Upper lobe of left lung (tissue), 4 donors: ENCODE measurements at regions not wholly inside any gene's neighbourhood (a gene's known extent, or its start where the extent isn't known, plus 50 kb on each side); places are given as distances from the start of the nearest gene placed in this dataset.

Source experiments
- CTCF ChIP-seq, 6 experiments: fragments of 450-650 bp in 4 of 6; fragments of 200-600 bp in 2 of 6; sonication (generic) in 2 of 6; IDR thresholded peaks; one replicate each; pipeline ENCODE4 v1.5.1; 2016 to 2019; ENCODE audit warnings: antibody characterized with exemption in 6 of 6
- EP300 ChIP-seq, 4 donors: sonication (generic); formaldehyde crosslinking; IDR thresholded peaks; one replicate each; pipeline ENCODE4 v1.5.1; 2017; ENCODE audit warnings: antibody characterized with exemption in 4 of 4, control low read depth in 2 of 4
- POLR2A ChIP-seq, 4 donors: fragments of 450-650 bp; IDR thresholded peaks; one replicate each; pipeline ENCODE4 v1.5.1; 2016 to 2017; ENCODE audit warnings: antibody characterized with exemption in 4 of 4, mild to moderate bottlenecking in 2 of 4

- TF ChIP-seq POLR2A (IDR thresholded peaks at IDR 0.05) (no peak), CTCF (IDR thresholded peaks at IDR 0.05) (no peak), EP300 (IDR thresholded peaks at IDR 0.05) (no peak)
Observed at GRCh38 chr3:80970292-80970691, 791.2 kb downstream of the GBE1 start.
